SK-N-SH treated with all-trans-retinoic acid at 6 μM for 48 hours (cell line): ENCODE measurements at regions not wholly inside any gene's neighbourhood (a gene's known extent, or its start where the extent isn't known, plus 50 kb on each side); places are given as distances from the start of the nearest gene placed in this dataset.

Experiments
- ATAC-seq: fragments of 200-7000 bp; cut with Tn5 transposase; 3 replicates; pipeline ENCODE4 v1.9.1; 2020; ENCODE audit warnings: mild to moderate bottlenecking, moderate library complexity
- ARNTL ChIP-seq: fragments of 450-650 bp; formaldehyde crosslinking; IDR thresholded peaks from 2 replicates; pipeline ENCODE4 v1.5.0; 2020; ENCODE audit warnings: low read depth, mild to moderate bottlenecking, moderate library complexity, borderline replicate concordance
- BACH2 ChIP-seq: fragments of 250-450 bp; sonication (Bioruptor Pico); IDR thresholded peaks from 2 replicates; pipeline ENCODE4 v1.9.0; 2021; ENCODE audit warnings: mild to moderate bottlenecking, borderline replicate concordance
- CSDC2 ChIP-seq: fragments of 250-450 bp; sonication (Bioruptor Pico); IDR thresholded peaks from 2 replicates; pipeline ENCODE4 v1.5.0; 2020; ENCODE audit warnings: mild to moderate bottlenecking, moderate library complexity
- ESRRG ChIP-seq: fragments of 250-450 bp; sonication (Bioruptor Pico); IDR thresholded peaks from 2 replicates; pipeline ENCODE4 v1.6.1; 2021; ENCODE audit warnings: mild to moderate bottlenecking
- GLIS3 ChIP-seq: fragments of 250-450 bp; sonication (Bioruptor Pico); IDR thresholded peaks from 2 replicates; pipeline ENCODE4 v1.5.0; 2020; ENCODE audit warnings: mild to moderate bottlenecking, moderate library complexity
- ISL1 ChIP-seq: fragments of 250-450 bp; sonication (Bioruptor Pico); IDR thresholded peaks from 2 replicates; pipeline ENCODE4 v2.1.2; 2022; ENCODE audit warnings: mild to moderate bottlenecking, moderate library complexity
- OSR1 ChIP-seq: fragments of 250-450 bp; sonication (Bioruptor Pico); IDR thresholded peaks from 2 replicates; pipeline ENCODE4 v1.8.0; 2022; ENCODE audit warnings: moderate library complexity, mild to moderate bottlenecking, inconsistent platforms
- PPARA ChIP-seq: fragments of 250-450 bp; sonication (Bioruptor Pico); IDR thresholded peaks from 2 replicates; pipeline ENCODE4 v1.5.0; 2020; ENCODE audit warnings: mild to moderate bottlenecking, borderline replicate concordance
- RARB ChIP-seq: fragments of 250-450 bp; sonication (Bioruptor Pico); IDR thresholded peaks from 2 replicates; pipeline ENCODE4 v1.8.0; 2021; ENCODE audit warnings: mild to moderate bottlenecking, moderate library complexity
- SNAI2 ChIP-seq: fragments of 250-450 bp; sonication (Bioruptor Pico); IDR thresholded peaks from 2 replicates; pipeline ENCODE4 v1.5.0; 2020; ENCODE audit warnings: mild to moderate bottlenecking, moderate library complexity
- TCF4 ChIP-seq: fragments of 250-450 bp; sonication (Bioruptor Pico); IDR thresholded peaks from 2 replicates; pipeline ENCODE4 v1.8.0; 2021; ENCODE audit warnings: mild to moderate bottlenecking, moderate library complexity, borderline replicate concordance
- TOX ChIP-seq: fragments of 250-450 bp; sonication (Bioruptor Pico); IDR thresholded peaks from 2 replicates; pipeline ENCODE4 v1.8.0; 2021; ENCODE audit warnings: mild to moderate bottlenecking, moderate library complexity, borderline replicate concordance
- ZC3H10 ChIP-seq: fragments of 250-450 bp; sonication (Bioruptor Pico); IDR thresholded peaks from 2 replicates; pipeline ENCODE4 v1.5.1; 2021; ENCODE audit warnings: mild to moderate bottlenecking, moderate library complexity
- ZFP3 ChIP-seq: fragments of 250-450 bp; sonication (Bioruptor Pico); IDR thresholded peaks from 2 replicates; pipeline ENCODE4 v1.5.0; 2020; ENCODE audit warnings: mild to moderate bottlenecking, moderate library complexity
- ZFP30 ChIP-seq: fragments of 450-650 bp; formaldehyde crosslinking; IDR thresholded peaks from 2 replicates; pipeline ENCODE4 v1.5.0; 2022; ENCODE audit warnings: mild to moderate bottlenecking, moderate library complexity
- ZNF565 ChIP-seq: fragments of 450-650 bp; formaldehyde crosslinking; conservative IDR thresholded peaks from 2 replicates; pipeline ENCODE4 v1.5.0; 2020; ENCODE audit warnings: low read depth, mild to moderate bottlenecking, moderate library complexity
- ZNF70 ChIP-seq: fragments of 450-650 bp; formaldehyde crosslinking; IDR thresholded peaks from 2 replicates; pipeline ENCODE4 v1.5.0; 2020; ENCODE audit warnings: mild to moderate bottlenecking, moderate library complexity
- ZNF8 ChIP-seq: fragments of 450-650 bp; formaldehyde crosslinking; IDR thresholded peaks from 2 replicates; pipeline ENCODE4 v1.5.0; 2020; ENCODE audit warnings: mild to moderate bottlenecking, moderate library complexity
- TF ChIP-seq, protein P1 (sequence below): fragments of 250-450 bp; sonication (Bioruptor Pico); IDR thresholded peaks from 2 replicates; pipeline ENCODE4 v1.5.1; 2021; ENCODE audit warnings: mild to moderate bottlenecking, moderate library complexity
- TF ChIP-seq, protein P2 (sequence below): fragments of 250-450 bp; sonication (Bioruptor Pico); IDR thresholded peaks from 2 replicates; pipeline ENCODE4 v1.8.0; 2020; ENCODE audit warnings: mild to moderate bottlenecking, moderate library complexity, borderline replicate concordance
- TF ChIP-seq, protein P3 (sequence below): fragments of 250-450 bp; sonication (Bioruptor Pico); IDR thresholded peaks from 2 replicates; pipeline ENCODE4 v1.5.1; 2020; ENCODE audit warnings: low read depth, mild to moderate bottlenecking, moderate library complexity
- TF ChIP-seq, protein P4 (sequence below): fragments of 250-450 bp; sonication (Bioruptor Pico); IDR thresholded peaks from 2 replicates; pipeline ENCODE4 v1.5.0; 2020; ENCODE audit warnings: mild to moderate bottlenecking, moderate library complexity

DNA sequence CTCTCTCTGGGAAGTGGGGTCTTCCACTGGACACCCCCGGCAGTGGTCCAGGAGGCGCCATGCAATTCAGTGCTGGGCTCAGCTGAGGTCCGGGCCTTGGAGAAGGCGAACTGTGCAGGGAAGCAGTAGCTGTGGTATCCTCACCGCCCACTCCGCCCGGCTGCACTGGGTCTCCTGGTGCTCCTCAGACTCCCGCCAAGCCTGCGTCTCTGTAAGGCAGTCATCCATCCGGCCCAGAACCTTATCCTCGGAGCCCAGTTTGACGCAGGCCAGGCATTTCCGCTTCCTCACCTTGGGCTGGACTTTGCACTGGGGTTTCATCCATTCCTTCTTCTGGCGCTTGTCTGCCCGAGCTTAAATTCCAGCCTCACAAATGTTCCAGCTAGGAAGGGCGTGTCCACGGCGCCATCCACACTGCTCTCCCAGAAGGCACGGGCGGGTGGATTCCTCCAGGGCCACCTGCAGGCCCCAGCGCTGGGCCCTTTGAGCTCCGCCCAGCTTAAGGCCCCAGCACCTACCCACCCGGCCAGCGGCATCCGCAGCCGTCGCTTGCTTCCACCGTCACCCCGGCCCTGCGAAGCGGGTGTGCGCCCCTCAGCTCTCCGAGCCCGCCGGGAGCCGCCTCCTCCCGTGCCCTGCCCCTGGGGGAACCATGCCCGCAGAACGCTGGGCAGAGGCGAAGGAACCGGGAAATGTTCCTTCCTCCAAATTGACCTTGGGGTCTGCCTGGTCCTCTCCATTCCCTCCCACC lies 1884.8 kb downstream of the TP53TG3F start:
- ATAC-seq: no peak
- TF ChIP-seq, protein P1, sequence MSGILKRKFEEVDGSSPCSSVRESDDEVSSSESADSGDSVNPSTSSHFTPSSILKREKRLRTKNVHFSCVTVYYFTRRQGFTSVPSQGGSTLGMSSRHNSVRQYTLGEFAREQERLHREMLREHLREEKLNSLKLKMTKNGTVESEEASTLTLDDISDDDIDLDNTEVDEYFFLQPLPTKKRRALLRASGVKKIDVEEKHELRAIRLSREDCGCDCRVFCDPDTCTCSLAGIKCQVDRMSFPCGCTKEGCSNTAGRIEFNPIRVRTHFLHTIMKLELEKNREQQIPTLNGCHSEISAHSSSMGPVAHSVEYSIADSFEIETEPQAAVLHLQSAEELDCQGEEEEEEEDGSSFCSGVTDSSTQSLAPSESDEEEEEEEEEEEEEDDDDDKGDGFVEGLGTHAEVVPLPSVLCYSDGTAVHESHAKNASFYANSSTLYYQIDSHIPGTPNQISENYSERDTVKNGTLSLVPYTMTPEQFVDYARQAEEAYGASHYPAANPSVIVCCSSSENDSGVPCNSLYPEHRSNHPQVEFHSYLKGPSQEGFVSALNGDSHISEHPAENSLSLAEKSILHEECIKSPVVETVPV (CRISPR knock-in tag): no peak
- no peak for TF ChIP-seq TCF4 (CRISPR knock-in tag)
- no peak for TF ChIP-seq ZC3H10 (CRISPR knock-in tag)
- no peak for TF ChIP-seq TOX (CRISPR knock-in tag)
- TF ChIP-seq OSR1 (CRISPR knock-in tag): no peak
- no peak for TF ChIP-seq ZNF565
- TF ChIP-seq GLIS3 (CRISPR knock-in tag): no peak
- no peak for TF ChIP-seq ZNF8 (CRISPR knock-in tag)
- TF ChIP-seq ESRRG (CRISPR knock-in tag): no peak
- TF ChIP-seq, protein P2, sequence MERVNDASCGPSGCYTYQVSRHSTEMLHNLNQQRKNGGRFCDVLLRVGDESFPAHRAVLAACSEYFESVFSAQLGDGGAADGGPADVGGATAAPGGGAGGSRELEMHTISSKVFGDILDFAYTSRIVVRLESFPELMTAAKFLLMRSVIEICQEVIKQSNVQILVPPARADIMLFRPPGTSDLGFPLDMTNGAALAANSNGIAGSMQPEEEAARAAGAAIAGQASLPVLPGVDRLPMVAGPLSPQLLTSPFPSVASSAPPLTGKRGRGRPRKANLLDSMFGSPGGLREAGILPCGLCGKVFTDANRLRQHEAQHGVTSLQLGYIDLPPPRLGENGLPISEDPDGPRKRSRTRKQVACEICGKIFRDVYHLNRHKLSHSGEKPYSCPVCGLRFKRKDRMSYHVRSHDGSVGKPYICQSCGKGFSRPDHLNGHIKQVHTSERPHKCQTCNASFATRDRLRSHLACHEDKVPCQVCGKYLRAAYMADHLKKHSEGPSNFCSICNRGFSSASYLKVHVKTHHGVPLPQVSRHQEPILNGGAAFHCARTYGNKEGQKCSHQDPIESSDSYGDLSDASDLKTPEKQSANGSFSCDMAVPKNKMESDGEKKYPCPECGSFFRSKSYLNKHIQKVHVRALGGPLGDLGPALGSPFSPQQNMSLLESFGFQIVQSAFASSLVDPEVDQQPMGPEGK: no peak
- TF ChIP-seq RARB (CRISPR knock-in tag): no peak
- no peak for TF ChIP-seq SNAI2

DNA sequence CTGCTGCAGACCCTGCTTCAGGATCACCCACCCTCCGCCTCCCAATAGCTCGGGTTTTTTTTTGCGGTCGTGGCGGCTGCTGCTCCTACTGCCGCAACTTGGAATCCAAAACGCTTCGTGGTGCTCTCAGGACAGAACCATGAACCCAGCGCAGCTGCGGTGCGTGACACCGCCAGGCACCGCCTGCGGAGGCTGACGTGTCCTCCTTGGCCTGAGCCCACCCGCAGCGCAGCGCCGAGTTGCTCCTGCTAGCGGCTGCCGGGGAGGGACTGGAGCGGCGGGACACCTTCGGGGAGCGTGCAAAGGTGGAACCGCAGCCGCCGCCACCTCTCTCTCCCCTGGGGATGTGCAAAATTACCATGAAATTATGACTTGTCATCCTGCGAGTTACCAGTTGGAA lies 1893.0 kb downstream of the TP53TG3F start:
- ATAC-seq: peak; percentile 80
- TF ChIP-seq ZNF8 (CRISPR knock-in tag) (no peak), CSDC2 (no peak), GLIS3 (CRISPR knock-in tag) (no peak), OSR1 (CRISPR knock-in tag) (no peak), ZFP3 (CRISPR knock-in tag) (no peak), ISL1 (CRISPR knock-in tag) (no peak), TCF4 (CRISPR knock-in tag) (no peak), TOX (CRISPR knock-in tag) (no peak), ZNF565 (no peak), RARB (CRISPR knock-in tag) (no peak), ESRRG (CRISPR knock-in tag) (no peak), PPARA (CRISPR knock-in tag) (no peak), ARNTL (CRISPR knock-in tag) (no peak), ZNF70 (CRISPR knock-in tag) (no peak), BACH2 (no peak)
- TF ChIP-seq, protein P1 (CRISPR knock-in tag): no peak
- TF ChIP-seq, protein P3, sequence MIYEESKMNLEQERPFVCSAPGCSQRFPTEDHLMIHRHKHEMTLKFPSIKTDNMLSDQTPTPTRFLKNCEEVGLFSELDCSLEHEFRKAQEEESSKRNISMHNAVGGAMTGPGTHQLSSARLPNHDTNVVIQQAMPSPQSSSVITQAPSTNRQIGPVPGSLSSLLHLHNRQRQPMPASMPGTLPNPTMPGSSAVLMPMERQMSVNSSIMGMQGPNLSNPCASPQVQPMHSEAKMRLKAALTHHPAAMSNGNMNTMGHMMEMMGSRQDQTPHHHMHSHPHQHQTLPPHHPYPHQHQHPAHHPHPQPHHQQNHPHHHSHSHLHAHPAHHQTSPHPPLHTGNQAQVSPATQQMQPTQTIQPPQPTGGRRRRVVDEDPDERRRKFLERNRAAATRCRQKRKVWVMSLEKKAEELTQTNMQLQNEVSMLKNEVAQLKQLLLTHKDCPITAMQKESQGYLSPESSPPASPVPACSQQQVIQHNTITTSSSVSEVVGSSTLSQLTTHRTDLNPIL (CRISPR knock-in tag): no peak

DNA sequence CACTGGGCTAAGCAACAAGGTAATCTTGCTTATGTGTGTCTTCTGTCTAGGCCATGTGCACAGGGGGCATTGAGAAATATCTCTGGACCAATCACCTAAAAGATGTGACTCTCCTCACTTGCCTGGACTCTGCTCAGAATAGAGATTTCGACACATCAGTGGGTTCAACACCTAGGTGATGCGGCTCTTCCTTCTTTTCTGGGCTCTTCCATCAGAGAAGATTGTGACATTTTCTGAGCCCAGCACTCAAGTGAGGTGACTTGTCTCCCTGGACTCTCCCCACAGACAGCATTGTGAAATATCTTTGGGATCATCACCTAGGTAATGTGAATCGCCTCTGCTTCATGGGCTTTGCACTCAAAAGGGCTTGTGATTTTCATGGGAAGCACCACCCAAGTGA lies 1904.1 kb downstream of the TP53TG3F start:
- ATAC-seq: no peak
- TF ChIP-seq GLIS3 (CRISPR knock-in tag) (no peak), TCF4 (CRISPR knock-in tag) (no peak), ZNF565 (no peak), RARB (CRISPR knock-in tag) (no peak), ESRRG (CRISPR knock-in tag) (no peak), CSDC2 (no peak), ZNF8 (CRISPR knock-in tag) (no peak), ZNF70 (CRISPR knock-in tag) (no peak), SNAI2 (no peak), ISL1 (CRISPR knock-in tag) (no peak), OSR1 (CRISPR knock-in tag) (no peak), ZFP30 (no peak), ARNTL (CRISPR knock-in tag) (no peak)
- TF ChIP-seq, protein P3 (CRISPR knock-in tag): no peak
- TF ChIP-seq, protein P4, sequence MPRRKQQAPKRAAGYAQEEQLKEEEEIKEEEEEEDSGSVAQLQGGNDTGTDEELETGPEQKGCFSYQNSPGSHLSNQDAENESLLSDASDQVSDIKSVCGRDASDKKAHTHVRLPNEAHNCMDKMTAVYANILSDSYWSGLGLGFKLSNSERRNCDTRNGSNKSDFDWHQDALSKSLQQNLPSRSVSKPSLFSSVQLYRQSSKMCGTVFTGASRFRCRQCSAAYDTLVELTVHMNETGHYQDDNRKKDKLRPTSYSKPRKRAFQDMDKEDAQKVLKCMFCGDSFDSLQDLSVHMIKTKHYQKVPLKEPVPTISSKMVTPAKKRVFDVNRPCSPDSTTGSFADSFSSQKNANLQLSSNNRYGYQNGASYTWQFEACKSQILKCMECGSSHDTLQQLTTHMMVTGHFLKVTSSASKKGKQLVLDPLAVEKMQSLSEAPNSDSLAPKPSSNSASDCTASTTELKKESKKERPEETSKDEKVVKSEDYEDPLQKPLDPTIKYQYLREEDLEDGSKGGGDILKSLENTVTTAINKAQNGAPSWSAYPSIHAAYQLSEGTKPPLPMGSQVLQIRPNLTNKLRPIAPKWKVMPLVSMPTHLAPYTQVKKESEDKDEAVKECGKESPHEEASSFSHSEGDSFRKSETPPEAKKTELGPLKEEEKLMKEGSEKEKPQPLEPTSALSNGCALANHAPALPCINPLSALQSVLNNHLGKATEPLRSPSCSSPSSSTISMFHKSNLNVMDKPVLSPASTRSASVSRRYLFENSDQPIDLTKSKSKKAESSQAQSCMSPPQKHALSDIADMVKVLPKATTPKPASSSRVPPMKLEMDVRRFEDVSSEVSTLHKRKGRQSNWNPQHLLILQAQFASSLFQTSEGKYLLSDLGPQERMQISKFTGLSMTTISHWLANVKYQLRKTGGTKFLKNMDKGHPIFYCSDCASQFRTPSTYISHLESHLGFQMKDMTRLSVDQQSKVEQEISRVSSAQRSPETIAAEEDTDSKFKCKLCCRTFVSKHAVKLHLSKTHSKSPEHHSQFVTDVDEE (CRISPR knock-in tag): no peak
- TF ChIP-seq, protein P2: no peak
